Omental fat pad (tissue), 3 donors: ENCODE measurements at regions not wholly inside any gene's neighbourhood (a gene's known extent, or its start where the extent isn't known, plus 50 kb on each side); places are given as distances from the start of the nearest gene placed in this dataset.

ENCODE experiments used
- ATAC-seq: fragments of 150-250 bp; one replicate; pipeline ENCODE4 v1.9.1; 2016; ENCODE audit warnings: mild to moderate bottlenecking, moderate library complexity; ENCODE audit not compliant: low FRiP score
- DNase-seq: peaks from one replicate; pipeline ENCODE4 v3.0.0-alpha.2; 2019; ENCODE audit warnings: low spot score
- CTCF ChIP-seq, 3 donors: fragments of 450-650 bp; IDR thresholded peaks; one replicate each; pipeline ENCODE4 v1.5.1; 2016 to 2017; ENCODE audit warnings: antibody characterized with exemption in 3 of 3, mild to moderate bottlenecking in 3 of 3, moderate library complexity in 2 of 3

GRCh38 chr10:2910656-2911055 is 156.7 kb upstream of the PFKP start:
- TF ChIP-seq CTCF (IDR thresholded peaks at IDR 0.05) = no peak
- ATAC-seq (no peak), DNase-seq (no peak)

- no peak for TF ChIP-seq CTCF (IDR thresholded peaks at IDR 0.05)
- no peak for ATAC-seq
Observed at GRCh38 chr10:2909921-2910320, 157.4 kb upstream of the PFKP start.

GRCh38 chr10:2908851-2909630 is 158.3 kb upstream of the PFKP start:
- DNase-seq = no peak
- no peak for TF ChIP-seq CTCF (IDR thresholded peaks at IDR 0.05)
- no peak for ATAC-seq

More at GRCh38 chr10:2909921-2910320, 157.4 kb upstream of the PFKP start:
- DNase-seq = no peak

DNA sequence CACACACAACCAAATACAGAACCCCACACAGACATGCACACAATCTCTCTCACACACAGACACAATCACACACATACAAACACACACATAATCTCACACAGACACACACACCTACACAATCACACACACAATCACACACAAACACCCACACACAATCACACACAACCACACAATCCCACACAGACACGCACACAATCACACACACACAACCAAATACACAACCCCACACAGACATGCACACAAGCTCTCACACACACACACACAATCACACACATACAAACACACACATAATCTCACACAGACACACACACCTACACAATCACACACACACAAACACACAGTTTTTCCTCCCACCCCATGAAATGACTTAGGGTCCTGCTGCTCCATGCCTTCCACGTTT is 160.4 kb upstream of the PFKP start:
- no peak for ATAC-seq
- no peak for DNase-seq
- no peak for TF ChIP-seq CTCF (IDR thresholded peaks at IDR 0.05)

DNA sequence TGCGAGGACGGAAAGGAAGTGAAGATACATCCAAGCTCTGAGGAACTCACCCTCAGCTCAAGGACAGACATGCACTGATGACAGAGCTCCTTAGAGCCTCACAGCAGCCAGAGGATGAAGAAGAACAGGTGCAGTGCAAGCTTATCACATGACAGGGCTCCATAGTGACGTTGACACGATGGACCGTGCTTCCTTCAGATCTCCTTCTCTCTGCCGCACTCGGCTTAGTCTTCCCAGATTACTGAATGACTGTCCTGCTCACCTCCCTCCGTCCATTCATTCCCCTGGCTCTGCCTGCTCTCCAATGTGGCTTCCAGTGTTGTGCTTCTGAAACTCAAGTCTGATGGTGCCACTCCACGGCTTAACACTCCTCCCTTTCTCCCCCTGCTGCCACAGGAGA is 161.5 kb upstream of the PFKP start:
- no peak for ATAC-seq

GRCh38 chr10:2900530-2900929 is 166.8 kb upstream of the PFKP start:
- ATAC-seq (no peak), DNase-seq (no peak)
- TF ChIP-seq CTCF (IDR thresholded peaks at IDR 0.05) = no peak

More for the DNA sequence above, 161.5 kb upstream of the PFKP start:
- DNase-seq = no peak
- no peak for TF ChIP-seq CTCF (IDR thresholded peaks at IDR 0.05)

DNA sequence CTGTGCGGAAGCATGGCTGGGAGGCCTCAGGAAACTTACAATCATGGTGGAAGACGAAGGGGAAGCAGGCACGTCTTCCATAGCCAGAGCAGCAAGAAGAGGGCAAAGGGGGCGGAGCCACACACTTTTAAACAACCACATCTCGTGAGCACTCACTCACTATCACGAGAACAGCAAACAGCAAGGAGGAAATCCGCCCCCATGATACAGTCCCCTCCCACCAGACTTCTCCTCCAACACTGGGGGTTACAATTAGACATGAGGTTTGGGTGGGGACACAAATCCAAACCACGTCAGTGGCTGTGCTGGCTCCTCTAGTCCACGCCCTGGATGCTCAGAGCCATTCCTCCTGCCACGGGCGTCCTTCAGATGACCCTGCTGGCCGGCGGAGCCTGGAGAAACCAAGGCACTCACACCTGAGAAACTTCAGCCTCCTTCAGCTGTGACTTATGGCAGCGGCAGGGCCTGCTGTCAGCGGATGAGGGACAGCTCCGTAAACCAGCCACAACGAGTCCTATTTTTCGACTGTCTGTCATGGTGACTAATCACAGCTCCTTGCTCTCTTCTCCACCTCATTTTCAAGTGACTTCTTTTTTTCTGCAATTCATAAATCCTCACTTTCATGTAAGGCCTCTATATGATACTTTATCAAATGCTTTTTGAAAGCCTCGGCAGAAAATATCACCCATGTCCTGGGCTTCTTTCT is 167.9 kb upstream of the PFKP start:
- no peak for DNase-seq
- ATAC-seq = no peak
- TF ChIP-seq CTCF (IDR thresholded peaks at IDR 0.05) = no peak
